K562 (cell line): ENCODE measurements at regions not wholly inside any gene's neighbourhood (a gene's known extent, or its start where the extent isn't known, plus 50 kb on each side); places are given as distances from the start of the nearest gene placed in this dataset.

Experiments used
- ATAC-seq: fragments of 200-7000 bp; cut with Tn5 transposase; 3 replicates; pipeline ENCODE4 v1.9.1; 2020; ENCODE audit warnings: moderate library complexity
- BruUV-seq: library from RNA; stranded (reverse); fragments of 400-500 nt; replicated peaks from 2 replicates; lab custom pipeline; 2021; lab: Mats Ljungman, UMichigan
- CTCF ChIA-PET: fragments of 300-600 bp; formaldehyde crosslinking; extraction: SDS; loops from one replicate; lab custom pipeline; 2021; ENCODE audit warnings: low intra/inter-chr PET ratio; lab: Yijun Ruan, JAX
- POLR2A ChIA-PET: fragments of 300-600, 350-650 bp; sonication (Branson Sonifier 250); formaldehyde crosslinking; extraction: SDS; loops from one replicate; lab custom pipeline; 2021; ENCODE audit warnings: antibody characterized with exemption, inconsistent platforms; lab: Yijun Ruan, JAX
- DNase-seq, 4 experiments: peaks; one replicate each; pipeline versions ENCODE4 v3.0.0 to v3.0.0-alpha.2; 2011 to 2018; ENCODE audit warnings: low spot score in 3 of 4, mixed read lengths in 3 of 4; ENCODE audit errors: extremely low read depth in 1 of 4
- FAIRE-seq: peaks from 2 replicates; lab custom pipeline; 2011; peaks lifted over from hg19 to GRCh38; lab: Jason Lieb, UNC
- H2AFZ ChIP-seq: 2 replicates; pipeline ENCODE4 v1.6.0; 2011; ENCODE audit warnings: low read depth, low read length, control low read depth, inconsistent platforms
- H3K27ac ChIP-seq: fragments of 200-600 bp; 3 replicates; pipeline ENCODE4 v1.8.0; 2011; ENCODE audit warnings: low read depth, mild to moderate bottlenecking, control low read depth, inconsistent platforms, low read length, moderate library complexity, mixed read lengths; ENCODE audit errors: extremely low read depth
- H3K27me3 ChIP-seq, 2 experiments: fragments of 300-600 bp in 1 of 2; 2 replicates in 1 of 2; 3 replicates in 1 of 2; pipeline versions ENCODE4 v1.6.0 to v1.8.0; 2011; ENCODE audit warnings: inconsistent platforms in 2 of 2, low read length in 2 of 2, mild to moderate bottlenecking in 1 of 2, mixed read lengths in 1 of 2, moderate library complexity in 1 of 2; ENCODE audit not compliant: control insufficient read depth in 2 of 2, insufficient read depth in 2 of 2
- H3K36me3 ChIP-seq: fragments of 300-600 bp; 3 replicates; pipeline ENCODE4 v1.8.0; 2011; ENCODE audit warnings: mild to moderate bottlenecking, low read length, inconsistent platforms; ENCODE audit not compliant: control insufficient read depth, insufficient read depth
- H3K4me1 ChIP-seq, 2 experiments: fragments of 200-600 bp in 1 of 2; replicated peaks in 1 of 2; 2 replicates in 1 of 2; 3 replicates in 1 of 2; pipeline versions ENCODE4 v1.5.1 to v1.8.0; 2011; ENCODE audit warnings: inconsistent platforms in 2 of 2, low read length in 2 of 2, mild to moderate bottlenecking in 1 of 2, mixed read lengths in 1 of 2, moderate library complexity in 1 of 2; ENCODE audit not compliant: control insufficient read depth in 2 of 2, insufficient read depth in 2 of 2
- H3K4me2 ChIP-seq: 2 replicates; pipeline ENCODE4 v1.6.1; 2011; ENCODE audit warnings: low read length, control low read depth, inconsistent platforms, mixed read lengths; ENCODE audit not compliant: insufficient read depth
- H3K4me3 ChIP-seq: fragments of 200-600 bp; sonication (generic), shearing (Covaris generic); 2 replicates; pipeline ENCODE4 v1.5.1; 2016; ENCODE audit warnings: control low read depth, inconsistent platforms
- H3K79me2 ChIP-seq: fragments of 200-600 bp; 3 replicates; pipeline ENCODE4 v1.8.0; 2011; ENCODE audit warnings: low read length, inconsistent platforms; ENCODE audit not compliant: control insufficient read depth, insufficient read depth
- H3K9ac ChIP-seq, 2 experiments: 2 replicates each; pipeline versions ENCODE4 v1.6.0 to v1.6.1; 2011; ENCODE audit warnings: low read depth in 2 of 2, low read length in 2 of 2, control low read depth in 1 of 2, inconsistent platforms in 1 of 2, mild to moderate bottlenecking in 1 of 2, mixed read lengths in 1 of 2; ENCODE audit not compliant: insufficient read depth in 1 of 2
- H3K9me1 ChIP-seq: one replicate; pipeline ENCODE4 v1.6.0; 2011; ENCODE audit warnings: inconsistent platforms, mild to moderate bottlenecking, low read length, moderate library complexity; ENCODE audit not compliant: control insufficient read depth, insufficient read depth
- H3K9me3 ChIP-seq: replicated peaks from 2 replicates; pipeline ENCODE4 v1.5.1; 2011; ENCODE audit warnings: low read depth, low read length, inconsistent platforms; ENCODE audit not compliant: control insufficient read depth, insufficient read depth
- H4K20me1 ChIP-seq: replicated peaks from 2 replicates; pipeline ENCODE4 v1.6.1; 2011; ENCODE audit warnings: low read length, inconsistent platforms, mixed read lengths; ENCODE audit not compliant: control insufficient read depth, insufficient read depth
- BDP1 ChIP-seq: IDR thresholded peaks from 3 replicates; pipeline ENCODE4 v1.6.1; 2011; ENCODE audit not compliant: insufficient read length, insufficient read depth
- POLR2AphosphoS5 ChIP-seq: IDR thresholded peaks from 2 replicates; pipeline ENCODE4 v1.6.1; 2011; ENCODE audit warnings: mild to moderate bottlenecking, low read depth, low read length, moderate library complexity; ENCODE audit not compliant: control insufficient read depth, insufficient read depth
- POLR2B ChIP-seq: fragments of 450-650 bp; IDR thresholded peaks from 2 replicates; pipeline ENCODE4 v1.6.1; 2018; ENCODE audit warnings: low read depth; ENCODE audit not compliant: partially characterized antibody
- TSHZ1 ChIP-seq: fragments of 250-450 bp; sonication (Bioruptor Pico); IDR thresholded peaks from 2 replicates; pipeline ENCODE4 v1.4.0; 2020; ENCODE audit warnings: mild to moderate bottlenecking, moderate library complexity
- ZNF253 ChIP-seq: fragments of 250-450 bp; sonication (Bioruptor Pico); conservative IDR thresholded peaks from 2 replicates; pipeline ENCODE4 v1.6.1; 2021; ENCODE audit warnings: mild to moderate bottlenecking
- WGBS: fragments of 100-300 bp; shearing (Covaris generic); methylation state at CpG from one replicate; pipeline ENCODE4 v1.1.6; 2016; ENCODE audit warnings: low coverage, mixed read lengths; ENCODE audit not compliant: insufficient coverage; ENCODE audit errors: missing lambda C conversion rate; 5-methylcytosine and 5-hydroxymethylcytosine counted together
- in situ Hi-C: fragments of 300-500 bp; cut with MboI; formaldehyde crosslinking; loops from 4 replicates; pipeline ENCODE4 v1.15.0; 2018; ENCODE audit warnings: inconsistent platforms, mixed read lengths
- intact Hi-C: fragments of 100-400 bp; cut with micrococcal nuclease; formaldehyde crosslinking; loops from 2 replicates; pipeline ENCODE4 v1.14.2; 2022
- TF ChIP-seq, protein P1 (sequence below), 2 experiments: fragments of 450-650 bp in 1 of 2; sonication (generic) in 1 of 2; formaldehyde crosslinking in 1 of 2; IDR thresholded peaks in 1 of 2; conservative IDR thresholded peaks in 1 of 2; 2 replicates each; pipeline versions ENCODE4 v1.6.1 to v1.8.1; 2016 to 2023; ENCODE audit warnings: mild to moderate bottlenecking in 2 of 2, moderate library complexity in 2 of 2, inconsistent platforms in 1 of 2, missing genetic modification reagents in 1 of 2
- TF ChIP-seq, protein P2 (sequence below): fragments of 450-650 bp; IDR thresholded peaks from 2 replicates; pipeline ENCODE4 v1.6.1; 2018; ENCODE audit warnings: mild to moderate bottlenecking, low read depth; ENCODE audit not compliant: partially characterized antibody

GRCh38 chr1:87981810-87982209 lies 653.1 kb downstream of the LMO4 start (continued):
- no peak for TF ChIP-seq TSHZ1
- TF ChIP-seq, protein P1, sequence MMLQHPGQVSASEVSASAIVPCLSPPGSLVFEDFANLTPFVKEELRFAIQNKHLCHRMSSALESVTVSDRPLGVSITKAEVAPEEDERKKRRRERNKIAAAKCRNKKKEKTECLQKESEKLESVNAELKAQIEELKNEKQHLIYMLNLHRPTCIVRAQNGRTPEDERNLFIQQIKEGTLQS (IDR thresholded peaks at IDR 0.05): peak; percentile 42
- TF ChIP-seq, protein P1 (CRISPR knock-in tag; conservative IDR thresholded peaks at IDR 0.05): no peak

GRCh38 chr1:87983841-87984240 lies 655.2 kb downstream of the LMO4 start:
- H3K27ac ChIP-seq: no peak overlapping the region
- H3K9ac ChIP-seq: no peak overlapping the region
- in situ Hi-C loops (no loop called here), intact Hi-C loops (no loop called here)
- DNase-seq (no peak), ATAC-seq (no peak), FAIRE-seq (no peak)
- WGBS: 0% methylated on average over 1 of the region's 1 CpG
- BruUV-seq: no TSS peak
- H3K9me1 ChIP-seq: no peaks in the 10 kb centered on the region
- CTCF ChIA-PET: no interaction called here
- H4K20me1 ChIP-seq: no peaks in the 10 kb centered on the region
- no peaks in the 10 kb centered on the region for H3K4me1 ChIP-seq
- H3K27me3 ChIP-seq: no peaks in the 10 kb centered on the region
- H3K79me2 ChIP-seq: no peaks in the 10 kb centered on the region
- no peaks in the 10 kb centered on the region for H3K9me3 ChIP-seq
- H3K4me3 ChIP-seq: no peak overlapping the region
- no peak overlapping the region for H2AFZ ChIP-seq
- no peak for TF ChIP-seq POLR2B
- TF ChIP-seq, protein P2, sequence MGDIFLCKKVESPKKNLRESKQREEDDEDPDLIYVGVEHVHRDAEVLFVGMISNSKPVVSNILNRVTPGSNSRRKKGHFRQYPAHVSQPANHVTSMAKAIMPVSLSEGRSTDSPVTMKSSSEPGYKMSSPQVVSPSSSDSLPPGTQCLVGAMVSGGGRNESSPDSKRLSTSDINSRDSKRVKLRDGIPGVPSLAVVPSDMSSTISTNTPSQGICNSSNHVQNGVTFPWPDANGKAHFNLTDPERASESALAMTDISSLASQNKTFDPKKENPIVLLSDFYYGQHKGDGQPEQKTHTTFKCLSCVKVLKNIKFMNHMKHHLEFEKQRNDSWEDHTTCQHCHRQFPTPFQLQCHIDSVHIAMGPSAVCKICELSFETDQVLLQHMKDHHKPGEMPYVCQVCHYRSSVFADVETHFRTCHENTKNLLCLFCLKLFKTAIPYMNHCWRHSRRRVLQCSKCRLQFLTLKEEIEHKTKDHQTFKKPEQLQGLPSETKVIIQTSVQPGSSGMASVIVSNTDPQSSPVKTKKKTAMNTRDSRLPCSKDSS: no peak
- TF ChIP-seq BDP1: no peak
- TF ChIP-seq ZNF253 (CRISPR knock-in tag): no peak
- TF ChIP-seq POLR2AphosphoS5: no peak
- H3K4me2 ChIP-seq: no peak overlapping the region
- POLR2A ChIA-PET: no interaction called here
- no peaks in the 10 kb centered on the region for H3K36me3 ChIP-seq
